ENCODE measurements at regions not wholly inside any gene's neighbourhood (a gene's known extent, or its start where the extent isn't known, plus 50 kb on each side); places are given as distances from the start of the nearest gene placed in this dataset.
"Not testable (repeated sequence)": the region's sequence is repeated elsewhere in the genome, so short reads cannot be mapped to it uniquely, and the experiment has no call there.

DNA sequence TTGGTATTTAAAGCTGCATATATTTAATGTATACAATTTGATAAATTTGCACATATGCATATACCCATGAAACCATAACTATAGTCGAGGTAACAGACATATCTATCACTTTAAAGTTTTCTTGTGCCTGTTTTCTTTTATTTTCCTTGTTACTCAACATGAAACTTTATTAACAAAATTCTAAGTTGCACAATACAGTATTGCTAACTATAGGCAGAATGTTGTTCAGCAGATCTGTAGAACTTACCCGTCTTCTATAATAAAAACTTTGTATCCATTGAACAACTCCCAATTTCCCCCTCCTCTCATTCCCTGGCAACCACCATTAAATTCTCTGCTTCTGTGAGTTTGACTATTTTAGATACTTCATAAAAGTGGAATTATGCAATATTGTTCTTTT lies 404.6 kb upstream of the KCND2 start:
- no peak overlapping the region for H3K4me3 ChIP-seq (ENCODE audit: low read depth, low read length)
- TF ChIP-seq, protein P1, sequence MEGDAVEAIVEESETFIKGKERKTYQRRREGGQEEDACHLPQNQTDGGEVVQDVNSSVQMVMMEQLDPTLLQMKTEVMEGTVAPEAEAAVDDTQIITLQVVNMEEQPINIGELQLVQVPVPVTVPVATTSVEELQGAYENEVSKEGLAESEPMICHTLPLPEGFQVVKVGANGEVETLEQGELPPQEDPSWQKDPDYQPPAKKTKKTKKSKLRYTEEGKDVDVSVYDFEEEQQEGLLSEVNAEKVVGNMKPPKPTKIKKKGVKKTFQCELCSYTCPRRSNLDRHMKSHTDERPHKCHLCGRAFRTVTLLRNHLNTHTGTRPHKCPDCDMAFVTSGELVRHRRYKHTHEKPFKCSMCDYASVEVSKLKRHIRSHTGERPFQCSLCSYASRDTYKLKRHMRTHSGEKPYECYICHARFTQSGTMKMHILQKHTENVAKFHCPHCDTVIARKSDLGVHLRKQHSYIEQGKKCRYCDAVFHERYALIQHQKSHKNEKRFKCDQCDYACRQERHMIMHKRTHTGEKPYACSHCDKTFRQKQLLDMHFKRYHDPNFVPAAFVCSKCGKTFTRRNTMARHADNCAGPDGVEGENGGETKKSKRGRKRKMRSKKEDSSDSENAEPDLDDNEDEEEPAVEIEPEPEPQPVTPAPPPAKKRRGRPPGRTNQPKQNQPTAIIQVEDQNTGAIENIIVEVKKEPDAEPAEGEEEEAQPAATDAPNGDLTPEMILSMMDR (IDR thresholded peaks at IDR 0.05; ENCODE audit: low read depth, low read length) = no peak

DNA sequence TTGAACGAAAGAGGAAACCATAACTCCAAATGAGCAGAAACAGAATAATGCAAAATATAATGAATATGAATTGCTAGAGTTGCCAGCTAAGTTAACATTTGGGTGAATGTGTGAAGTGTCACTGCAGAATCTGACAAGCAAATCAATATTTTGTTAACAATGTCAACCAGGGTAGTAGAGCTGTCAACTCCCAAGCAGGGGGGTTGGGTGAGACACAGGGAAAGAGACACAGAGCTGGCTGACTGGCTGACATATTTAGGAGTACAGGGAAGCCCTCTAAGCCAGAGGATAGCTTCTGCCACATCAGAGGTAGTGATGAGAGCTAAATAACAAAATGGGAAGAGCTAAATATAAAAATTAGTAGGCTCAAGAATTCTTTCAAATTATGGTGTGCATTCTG lies 393.1 kb upstream of the KCND2 start:
- TF ChIP-seq, protein P1 (IDR thresholded peaks at IDR 0.05; ENCODE audit: low read depth, low read length) = no peak
- no peak overlapping the region for H3K4me3 ChIP-seq (ENCODE audit: low read depth, low read length)

DNA sequence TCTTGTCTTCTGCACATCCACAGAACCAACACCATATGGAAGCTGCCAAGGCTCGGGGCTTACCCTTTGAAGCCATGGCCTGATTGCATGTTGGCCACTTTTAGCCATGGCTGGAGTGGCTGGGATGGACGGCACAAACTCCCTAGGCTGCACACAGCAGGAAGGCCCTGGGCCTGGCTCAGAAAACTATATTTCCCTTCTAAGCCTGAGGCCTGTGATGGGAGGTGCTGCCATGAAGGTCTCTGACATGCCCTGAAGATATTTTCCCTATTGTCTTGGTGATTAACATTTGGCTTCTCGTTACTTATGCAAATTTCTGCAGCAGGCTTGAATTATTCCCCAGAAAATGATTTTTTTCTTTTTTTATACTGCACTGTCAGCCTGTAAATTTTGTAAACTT lies 387.0 kb upstream of the KCND2 start:
- H3K4me3 ChIP-seq (ENCODE audit: low read depth, low read length) = no peak overlapping the region
- TF ChIP-seq, protein P1 (IDR thresholded peaks at IDR 0.05; ENCODE audit: low read depth, low read length) = no peak

DNA sequence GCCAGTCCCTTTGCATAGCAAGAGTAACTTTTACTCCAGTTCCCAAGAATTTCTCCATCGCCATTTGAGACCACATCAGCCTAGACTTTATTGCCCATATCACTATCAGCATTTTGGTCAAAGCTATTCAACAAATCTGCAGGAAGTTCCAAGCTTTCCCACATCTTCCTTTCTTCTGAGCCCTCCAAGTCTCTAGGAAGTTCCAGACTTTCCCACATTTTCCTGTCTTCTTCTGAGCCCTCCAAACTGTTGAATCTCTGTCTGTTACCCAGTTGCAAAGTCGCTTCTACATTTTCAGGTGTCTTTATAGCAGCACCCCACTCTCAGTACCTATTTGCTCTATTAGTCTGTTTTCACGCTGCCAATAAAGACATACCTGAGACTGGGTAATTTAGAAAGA lies 386.4 kb upstream of the KCND2 start:
- H3K4me3 ChIP-seq (ENCODE audit: low read depth, low read length) = not testable (repeated sequence)

DNA sequence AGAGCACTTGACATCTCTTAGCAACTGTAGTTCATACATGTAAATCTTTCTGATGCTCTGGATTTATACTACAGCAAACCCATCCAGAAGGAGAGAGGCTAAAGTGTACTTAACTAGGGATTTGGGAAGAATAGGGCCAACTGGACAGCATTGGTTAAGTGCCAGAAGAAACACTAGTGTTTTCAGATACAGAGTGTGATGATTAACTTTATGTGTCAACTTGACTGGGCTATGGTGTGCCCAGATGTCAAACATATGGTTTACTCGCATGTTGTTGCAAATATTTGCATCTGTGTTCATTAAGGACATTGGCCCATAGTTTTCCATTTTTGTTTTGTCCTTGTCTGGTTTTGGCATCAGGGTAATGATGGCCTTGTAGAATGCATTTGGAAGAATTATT lies 384.7 kb upstream of the KCND2 start:
- no peak overlapping the region for H3K4me3 ChIP-seq (ENCODE audit: low read depth, low read length)

DNA sequence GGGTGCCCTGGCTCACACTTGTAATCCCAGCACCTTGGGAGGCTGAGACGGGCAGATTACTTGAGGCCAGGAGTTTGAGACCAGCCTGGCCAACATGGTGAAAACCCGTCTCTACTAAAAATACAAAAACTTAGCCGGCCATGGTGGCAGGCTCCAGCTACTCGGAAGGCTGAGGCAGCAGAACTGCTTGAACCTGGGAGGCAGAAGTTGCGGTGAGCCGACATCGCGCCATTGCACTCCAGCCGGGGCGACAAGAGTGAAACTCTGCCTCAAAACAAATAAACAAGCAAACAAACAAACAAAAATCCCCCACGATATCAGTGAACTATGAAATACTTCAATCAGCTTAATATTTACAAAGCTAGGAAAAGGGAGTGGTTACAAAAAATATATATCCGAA lies 382.3 kb upstream of the KCND2 start:
- TF ChIP-seq, protein P1 (IDR thresholded peaks at IDR 0.05; ENCODE audit: low read depth, low read length) = no peak
- no peak overlapping the region for H3K4me3 ChIP-seq (ENCODE audit: low read depth, low read length)

More for the DNA sequence above, 384.7 kb upstream of the KCND2 start:
- TF ChIP-seq, protein P1 (IDR thresholded peaks at IDR 0.05; ENCODE audit: low read depth, low read length) = no peak

DNA sequence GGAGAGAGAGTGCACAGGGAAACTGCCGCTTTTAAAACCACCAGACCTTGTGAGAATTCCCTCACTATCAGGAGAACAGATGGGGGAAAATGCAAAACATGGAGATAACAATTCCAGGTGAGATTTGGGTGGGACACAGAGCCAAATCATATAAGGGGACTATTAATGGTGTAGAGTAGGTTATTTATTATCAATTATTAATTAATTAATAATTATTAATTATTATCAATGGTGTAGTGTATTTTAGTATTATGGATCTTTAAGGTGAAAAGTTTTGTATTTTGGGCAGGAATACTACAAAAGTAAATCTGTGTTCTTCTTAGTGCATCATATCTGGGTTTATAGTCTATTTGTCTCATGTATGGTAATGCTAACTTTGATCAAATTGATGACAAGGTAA lies 377.7 kb upstream of the KCND2 start:
- H3K4me3 ChIP-seq (ENCODE audit: low read depth, low read length) = no peak overlapping the region

DNA sequence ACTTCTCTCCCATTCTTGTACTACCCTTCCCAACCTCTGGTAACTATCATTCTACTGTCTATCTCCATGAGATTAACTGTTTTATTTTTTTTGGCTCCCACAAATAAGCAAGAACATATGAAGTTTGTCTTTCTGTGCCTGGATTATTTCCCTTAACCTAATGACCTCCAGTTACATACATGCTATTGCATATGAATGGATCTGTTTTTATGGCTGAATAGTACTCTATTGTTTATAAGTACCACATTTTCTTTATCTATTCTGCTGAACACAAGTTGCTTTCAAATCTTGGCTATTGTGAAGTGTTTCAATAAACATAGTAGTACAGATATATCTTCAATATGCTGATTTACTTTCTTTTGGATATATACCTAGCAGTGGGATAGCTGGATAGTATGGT lies 376.6 kb upstream of the KCND2 start:
- TF ChIP-seq, protein P1 (IDR thresholded peaks at IDR 0.05; ENCODE audit: low read depth, low read length) = no peak
- no peak overlapping the region for H3K4me3 ChIP-seq (ENCODE audit: low read depth, low read length)

More for the DNA sequence above, 377.7 kb upstream of the KCND2 start:
- TF ChIP-seq, protein P1 (IDR thresholded peaks at IDR 0.05; ENCODE audit: low read depth, low read length) = no peak
